ENCODE measurements at regions not wholly inside any gene's neighbourhood (a gene's known extent, or its start where the extent isn't known, plus 50 kb on each side); places are given as distances from the start of the nearest gene placed in this dataset.

DNA sequence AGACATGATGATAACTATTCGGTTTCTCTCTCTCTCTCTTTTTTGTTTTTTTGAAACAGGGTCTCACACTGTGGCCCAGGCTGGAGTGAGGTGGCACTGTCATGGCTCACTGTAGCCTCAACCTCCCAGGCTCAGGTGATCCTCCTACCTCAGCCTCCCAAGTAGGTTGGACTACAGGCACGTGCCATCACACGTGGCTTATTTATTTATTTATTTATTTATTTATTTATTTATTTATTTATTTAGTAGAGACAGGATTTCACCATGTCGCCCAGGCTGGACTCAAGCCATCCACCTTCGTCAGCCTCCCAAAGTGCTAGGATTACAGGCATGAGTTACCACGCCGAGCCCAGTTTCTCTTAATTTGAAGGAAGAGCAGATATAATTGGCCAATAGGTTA lies 427.9 kb upstream of the JAG1 start:
- DNase-seq = no peak

DNA sequence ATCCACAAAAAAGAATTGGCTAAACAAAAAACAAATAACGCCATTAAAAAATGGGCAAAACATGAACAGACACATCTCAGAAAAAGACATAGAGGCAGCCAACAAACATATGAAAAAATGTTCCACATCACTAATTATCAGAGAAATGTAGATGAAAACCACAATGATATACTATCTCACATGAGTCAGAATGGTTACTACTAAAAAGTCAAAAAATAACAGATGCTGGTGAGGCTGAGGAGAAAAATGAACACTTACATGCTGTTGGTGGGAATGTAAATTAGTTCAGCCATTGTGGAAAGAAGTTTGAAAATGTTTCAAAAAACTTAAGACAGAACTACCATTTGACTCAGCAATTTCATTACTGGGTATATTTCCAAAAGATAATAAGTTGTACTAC lies 430.1 kb upstream of the JAG1 start:
- DNase-seq = no peak

DNA sequence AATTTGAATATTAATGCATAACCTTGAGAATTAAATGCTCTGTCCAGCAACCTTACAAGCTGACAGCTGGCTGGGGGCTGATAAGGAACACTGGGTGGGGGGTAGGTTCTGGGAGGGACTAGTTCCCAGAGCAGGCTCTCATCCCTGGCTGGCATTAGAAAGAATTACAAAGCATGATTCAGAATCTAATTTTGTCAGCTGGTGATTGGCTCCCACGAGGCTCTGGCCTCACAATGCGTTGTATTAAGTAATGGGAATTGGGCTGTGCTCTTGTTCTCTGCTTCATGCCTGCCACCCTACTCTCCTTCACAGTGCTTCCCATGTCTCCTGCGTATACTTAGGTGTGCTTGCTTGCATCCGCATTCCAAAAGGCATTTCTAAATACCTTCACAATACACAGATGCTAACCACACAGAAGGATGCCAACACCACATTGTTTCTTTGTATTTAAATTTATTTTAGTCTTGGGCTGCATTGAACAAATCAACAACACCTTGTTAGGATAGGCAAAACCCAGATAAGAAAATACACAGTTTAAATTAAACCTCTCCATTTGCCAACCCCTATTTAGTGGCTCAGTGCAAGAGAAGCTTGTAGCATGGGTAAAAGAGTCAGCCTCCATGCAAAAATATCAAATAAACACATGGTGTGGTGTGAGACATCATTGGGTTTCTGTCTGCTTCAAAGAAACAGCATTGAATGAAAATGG lies 434.5 kb upstream of the JAG1 start:
- no peak for DNase-seq

DNA sequence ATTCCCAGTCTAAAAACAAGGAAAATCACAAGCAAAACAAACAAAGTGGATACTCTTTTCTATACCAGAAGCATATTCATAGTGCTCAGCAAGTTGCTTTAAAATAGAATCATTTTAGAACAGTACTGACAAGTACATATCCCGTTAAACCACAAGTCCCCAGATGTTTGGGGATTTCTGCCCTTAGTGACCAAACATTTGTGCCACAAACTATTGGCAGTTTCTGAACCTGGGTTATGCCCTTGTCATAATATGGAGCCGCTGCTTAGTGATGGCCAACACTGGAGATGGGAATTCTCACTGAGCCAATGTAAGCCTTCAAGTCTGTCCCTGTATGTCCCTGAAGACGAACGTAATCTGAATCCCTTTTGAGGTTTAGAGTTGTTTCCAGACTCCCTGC lies 436.7 kb upstream of the JAG1 start:
- DNase-seq = no peak

DNA sequence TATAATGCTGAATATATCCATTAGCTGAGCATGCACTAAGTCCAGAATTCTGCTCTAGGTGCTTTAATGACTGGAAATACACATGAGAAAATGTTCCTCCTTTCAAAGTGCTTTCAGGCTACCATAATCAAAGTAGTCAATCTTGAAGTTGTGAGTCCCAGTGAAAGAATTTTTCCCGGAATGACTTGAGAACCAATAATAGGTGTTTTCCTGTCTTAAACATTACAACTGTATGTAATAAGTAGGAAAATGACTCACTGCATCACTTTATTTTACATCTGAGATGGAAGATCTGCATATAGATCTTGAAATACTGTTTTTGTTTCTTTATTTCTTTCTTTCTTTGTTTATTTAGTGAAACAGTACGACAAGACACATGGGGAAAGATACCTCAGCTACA lies 437.4 kb upstream of the JAG1 start:
- DNase-seq = no peak

DNA sequence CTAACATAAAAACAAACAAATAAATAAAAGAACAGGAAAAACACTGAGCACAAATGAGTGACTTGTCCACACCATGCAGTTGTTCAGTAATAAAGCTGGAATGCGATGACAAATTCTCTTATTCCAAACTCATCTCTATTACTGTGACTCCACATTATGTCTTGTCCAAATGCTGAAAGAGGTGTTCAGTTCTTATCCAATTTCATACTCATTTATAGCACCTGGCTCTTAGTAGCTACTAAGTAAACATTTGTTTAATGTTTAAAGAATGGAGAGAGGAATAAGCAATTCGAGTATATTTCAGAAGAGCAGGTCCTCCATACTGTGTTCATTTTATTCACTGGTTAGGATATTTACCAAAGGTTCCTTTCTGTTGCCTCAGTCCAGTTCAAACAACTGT lies 439.0 kb upstream of the JAG1 start:
- DNase-seq = no peak

DNA sequence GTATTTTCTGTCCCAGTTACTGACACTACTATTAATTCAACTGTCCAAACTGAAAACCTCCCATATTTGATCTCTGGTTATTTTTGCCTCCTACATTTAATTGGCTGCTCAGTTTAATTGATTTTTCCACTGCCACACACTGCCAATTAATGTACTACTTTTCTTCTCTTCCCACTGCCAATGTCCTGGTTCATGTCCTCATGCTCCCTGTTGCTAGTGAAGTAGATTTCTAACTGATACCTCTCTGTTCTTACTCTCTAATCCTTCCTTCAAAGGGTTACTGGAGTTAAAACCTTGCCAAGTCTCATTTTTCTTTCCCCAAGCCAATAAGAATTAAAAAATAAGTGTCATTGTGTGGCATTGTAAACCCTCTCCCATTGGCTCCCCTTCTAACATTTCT lies 440.6 kb upstream of the JAG1 start:
- no peak for DNase-seq

DNA sequence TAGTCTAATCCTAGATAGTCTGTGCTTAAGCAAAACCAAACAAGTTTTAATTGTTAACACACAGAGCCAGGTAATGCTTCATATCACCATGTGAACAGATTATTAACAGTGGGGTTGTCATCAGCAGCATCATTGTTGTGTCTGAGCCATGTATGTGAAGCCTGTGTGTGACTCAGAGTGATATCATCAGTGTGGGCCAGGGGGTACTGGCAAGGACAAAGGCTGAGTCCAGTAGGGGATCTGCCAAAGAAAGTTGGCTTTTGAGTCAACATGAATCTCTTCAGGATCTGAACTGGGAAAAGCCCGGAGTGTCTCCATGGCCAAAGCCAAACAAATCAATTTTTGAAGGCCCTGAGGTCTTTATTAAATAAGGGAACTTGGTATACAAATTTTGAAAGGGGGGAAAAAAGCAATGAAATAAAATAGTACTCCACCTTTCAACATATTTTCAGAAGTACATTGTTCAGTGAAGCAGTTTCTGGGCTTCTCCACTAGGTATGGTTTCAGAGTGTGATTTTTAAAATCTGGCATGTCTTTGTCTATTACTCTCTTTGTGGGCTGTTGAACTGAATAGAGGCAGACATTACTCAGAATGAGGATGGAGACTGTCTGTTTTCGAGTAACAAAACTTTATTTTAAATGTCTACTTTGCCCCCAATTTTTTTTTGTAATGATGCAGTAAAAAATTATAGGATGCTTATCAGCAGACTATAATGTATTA lies 444.2 kb upstream of the JAG1 start:
- no peak for DNase-seq

DNA sequence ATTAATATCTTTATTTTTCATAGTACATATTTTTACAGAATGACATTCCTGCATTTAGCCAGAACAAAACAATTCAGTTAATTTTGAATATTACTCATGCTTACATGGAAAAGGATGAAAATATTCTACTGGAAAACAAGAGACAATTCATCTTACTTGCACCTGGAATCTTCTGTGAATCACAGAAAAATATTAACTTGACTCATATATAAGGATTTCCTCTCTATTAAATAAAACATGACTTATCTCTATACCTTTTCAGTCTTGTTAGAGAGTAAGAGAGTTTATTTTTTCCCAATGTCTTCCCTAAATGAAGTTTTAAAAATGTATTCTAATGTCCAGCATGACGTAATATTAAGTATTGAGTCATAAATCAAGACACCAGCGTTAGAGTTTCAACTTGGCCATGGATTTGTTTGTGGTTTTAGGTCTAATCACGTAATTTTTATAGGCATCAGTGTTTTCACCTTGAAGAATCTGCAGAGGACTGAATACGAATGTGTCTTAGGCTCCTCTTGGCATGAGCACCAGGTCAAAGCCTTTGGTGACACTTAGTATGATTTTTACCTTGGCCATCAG lies 445.1 kb upstream of the JAG1 start:
- DNase-seq = no peak

DNA sequence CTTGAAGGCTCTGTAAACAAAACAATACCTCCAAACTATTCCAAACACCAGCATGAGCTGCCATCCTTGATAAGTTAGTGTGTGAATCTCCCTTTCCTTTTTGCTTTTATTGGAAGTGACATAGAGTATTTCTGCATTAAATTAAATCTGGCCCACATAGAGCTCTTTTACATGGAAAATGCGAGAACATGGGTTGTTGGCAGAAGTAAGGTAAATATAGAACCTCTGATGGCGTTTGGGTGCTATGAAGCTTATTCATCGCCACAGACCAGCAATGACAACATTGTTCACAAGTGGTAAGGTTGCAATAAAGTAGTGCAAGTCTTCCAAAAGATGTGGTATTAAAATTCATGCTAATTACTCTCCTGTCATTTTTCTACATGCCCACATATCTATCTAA lies 445.8 kb upstream of the JAG1 start:
- DNase-seq = no peak

DNA sequence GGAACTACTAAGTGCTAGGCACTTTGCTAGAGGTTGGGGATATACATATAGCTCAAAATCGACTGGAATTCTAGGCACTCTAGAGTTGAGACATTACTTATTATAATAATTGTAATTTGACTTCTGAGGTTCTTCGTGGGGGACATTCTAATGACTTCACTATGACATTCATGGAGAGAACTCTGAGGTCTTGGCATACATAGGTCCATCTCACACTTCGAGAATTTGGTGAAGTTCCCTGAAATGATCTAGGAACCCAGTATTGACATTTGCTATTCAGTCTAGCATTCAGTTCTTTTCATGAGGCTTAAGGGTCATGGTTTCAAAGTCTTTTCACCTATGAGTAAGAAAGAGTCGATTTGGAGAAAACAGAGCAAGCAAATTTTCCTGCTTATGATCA lies 446.6 kb upstream of the JAG1 start:
- no peak for DNase-seq

DNA sequence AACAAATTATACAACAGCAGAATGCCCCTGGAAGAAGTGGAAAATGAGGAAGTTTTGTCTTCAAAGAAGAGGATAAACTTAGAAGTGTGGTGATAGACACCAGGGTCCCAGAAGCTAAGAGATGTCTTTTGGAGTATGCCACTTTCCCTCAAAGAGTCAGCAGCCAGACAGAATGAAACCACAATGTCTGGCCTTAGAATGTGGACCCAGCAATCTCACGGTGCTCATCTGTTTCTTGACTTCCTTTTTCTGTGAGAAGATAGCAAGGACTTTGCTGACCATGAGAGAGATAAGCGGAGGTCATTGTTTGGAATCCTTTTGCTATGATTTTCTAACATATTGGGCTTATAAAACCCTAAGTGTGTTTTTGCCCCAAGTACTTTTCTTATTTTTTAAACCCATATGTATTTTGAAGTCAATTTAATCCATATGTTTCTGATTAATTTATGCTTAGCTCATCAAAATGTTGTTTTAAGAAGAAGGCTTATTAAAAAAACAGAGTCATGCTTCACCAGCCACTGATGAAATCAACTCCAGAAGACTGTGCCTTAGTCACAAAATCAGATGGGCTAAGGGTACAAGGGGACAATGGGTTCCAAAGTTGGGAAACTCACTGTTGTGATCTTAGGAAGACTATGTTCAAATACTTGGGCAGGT lies 451.2 kb upstream of the JAG1 start:
- DNase-seq = no peak

DNA sequence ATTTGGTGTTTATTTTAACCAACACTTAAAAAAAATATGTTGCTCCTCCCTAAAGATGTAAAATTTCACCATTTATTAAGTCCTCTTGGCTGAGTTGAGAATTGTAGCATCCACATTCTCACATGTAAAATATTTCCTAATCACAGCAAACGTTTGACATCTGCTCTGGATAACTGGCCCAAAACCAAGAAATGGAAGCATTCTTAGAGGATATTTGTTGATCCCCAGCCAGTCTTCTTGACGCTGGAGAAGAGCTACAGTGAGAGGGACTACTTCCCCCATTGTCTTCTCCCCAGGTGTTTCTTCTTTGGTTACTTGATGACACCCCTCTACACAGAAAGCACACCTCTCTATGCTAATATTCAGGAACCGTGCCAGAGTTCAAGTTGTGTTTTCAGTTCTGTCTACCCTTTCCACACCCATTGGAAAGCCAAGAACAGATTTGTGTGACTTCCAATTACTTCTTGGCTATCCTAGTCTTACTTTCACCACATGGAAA lies 454.5 kb upstream of the JAG1 start:
- DNase-seq = no peak

DNA sequence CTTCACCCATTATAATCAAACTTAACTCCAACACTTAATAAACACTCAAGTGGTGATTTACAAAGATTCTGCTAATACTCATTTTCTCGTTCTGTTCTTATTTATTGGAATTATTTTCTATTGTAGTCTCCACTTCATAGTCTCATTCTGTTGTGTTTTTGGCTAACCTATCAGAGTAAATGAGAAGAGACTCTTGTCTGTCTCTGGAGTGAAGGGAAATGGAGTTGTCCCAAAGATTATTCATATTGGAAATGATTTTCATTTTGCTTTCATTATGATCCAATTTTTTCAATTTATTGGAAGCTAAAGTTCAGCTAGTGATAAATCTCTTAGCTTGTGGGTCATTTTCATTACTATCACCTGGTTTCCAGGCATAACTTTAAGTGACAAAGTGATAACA lies 454.9 kb upstream of the JAG1 start:
- no peak for DNase-seq

DNA sequence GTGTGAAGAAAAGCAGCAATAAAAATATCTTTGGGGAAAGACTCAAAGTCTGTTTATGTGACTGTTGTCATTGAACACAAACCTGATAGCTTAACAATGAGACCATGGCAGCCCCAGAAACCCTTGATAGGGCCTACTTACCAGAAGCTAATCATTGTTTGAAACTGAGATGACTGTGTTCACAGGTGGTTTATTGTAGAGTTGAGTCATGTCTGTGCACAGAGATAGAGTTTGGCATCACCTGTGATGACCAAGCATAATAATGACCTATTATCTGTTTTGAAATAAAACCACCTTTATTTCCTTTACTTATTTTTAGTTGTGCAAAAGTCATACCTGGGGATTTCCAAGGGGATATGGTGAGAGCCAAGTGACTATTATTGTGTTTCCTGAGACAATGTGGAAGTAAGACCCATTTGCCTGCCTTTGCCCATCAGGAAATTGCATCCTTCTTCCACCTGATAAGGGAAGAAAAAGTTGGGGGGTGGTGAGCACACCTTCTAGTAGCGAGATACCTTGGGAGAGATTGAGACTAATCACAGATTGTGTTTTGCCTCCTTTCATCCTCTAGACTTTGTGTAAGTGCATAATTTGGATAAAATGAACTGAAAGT lies 456.9 kb upstream of the JAG1 start:
- DNase-seq = no peak

DNA sequence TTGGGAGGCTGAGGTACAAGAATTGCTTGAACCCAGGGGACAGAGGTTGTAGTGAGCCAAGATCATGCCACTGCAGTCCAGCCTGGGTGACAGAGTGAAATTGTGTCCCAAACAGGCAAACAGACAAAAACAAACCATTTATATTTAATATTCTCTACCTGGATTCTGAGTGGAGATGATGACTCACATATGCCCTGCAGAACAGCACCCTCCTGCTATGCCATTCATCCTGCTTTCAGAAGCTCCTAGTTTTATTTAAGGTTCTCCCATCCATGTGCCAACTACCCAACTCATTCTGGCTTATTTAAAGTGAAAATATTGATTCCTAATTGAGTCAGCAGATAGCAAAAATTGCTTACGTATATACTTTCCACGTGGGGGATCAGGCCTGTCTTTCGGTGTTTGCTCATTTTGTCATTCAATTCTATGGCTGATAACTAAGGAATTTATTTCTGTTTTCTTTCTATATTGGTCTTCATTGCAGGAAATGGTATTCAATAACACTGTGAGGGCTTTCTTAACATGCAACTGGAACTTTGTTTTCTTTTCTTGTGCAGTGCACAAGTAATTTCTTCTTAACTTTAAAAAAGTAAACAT lies 459.1 kb upstream of the JAG1 start:
- no peak for DNase-seq

DNA sequence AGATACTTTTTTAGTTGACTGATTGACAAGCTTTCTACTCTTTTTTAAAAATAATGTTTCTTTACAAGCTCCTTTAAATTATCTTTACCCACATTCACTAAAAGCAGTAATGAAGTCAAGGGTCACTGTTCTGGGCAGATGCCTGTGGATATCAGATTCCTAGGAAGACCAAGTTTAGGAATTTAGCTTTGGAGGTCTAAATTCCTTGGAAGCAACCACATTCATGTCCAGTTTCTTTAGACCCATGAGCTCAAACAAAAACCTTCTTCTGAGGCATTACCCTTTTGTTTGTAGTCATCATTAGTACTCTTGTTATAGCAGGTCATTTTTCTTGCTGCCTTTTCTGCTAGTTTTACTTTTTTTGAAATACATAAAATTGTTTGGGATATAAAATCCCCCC lies 462.9 kb upstream of the JAG1 start:
- no peak for DNase-seq

DNA sequence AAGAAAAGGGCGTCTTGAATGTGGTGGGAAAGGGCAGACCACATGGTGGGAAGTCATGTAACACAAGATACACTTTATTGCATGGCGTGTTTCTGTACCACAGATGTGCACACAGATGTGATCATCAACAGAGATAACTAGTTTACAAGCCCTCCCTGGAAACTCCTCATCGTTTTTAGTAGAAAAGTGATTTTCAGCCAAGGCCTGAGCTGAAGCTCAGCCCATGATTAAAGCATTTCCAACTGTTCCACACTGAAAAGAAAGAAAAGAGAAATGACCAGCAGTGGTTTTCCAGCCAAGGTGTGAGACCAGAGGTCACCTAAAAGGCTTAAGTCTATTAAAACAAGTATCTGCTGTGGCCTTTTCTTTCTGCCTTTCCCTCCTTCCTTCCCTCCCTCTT lies 463.9 kb upstream of the JAG1 start:
- no peak for DNase-seq

DNA sequence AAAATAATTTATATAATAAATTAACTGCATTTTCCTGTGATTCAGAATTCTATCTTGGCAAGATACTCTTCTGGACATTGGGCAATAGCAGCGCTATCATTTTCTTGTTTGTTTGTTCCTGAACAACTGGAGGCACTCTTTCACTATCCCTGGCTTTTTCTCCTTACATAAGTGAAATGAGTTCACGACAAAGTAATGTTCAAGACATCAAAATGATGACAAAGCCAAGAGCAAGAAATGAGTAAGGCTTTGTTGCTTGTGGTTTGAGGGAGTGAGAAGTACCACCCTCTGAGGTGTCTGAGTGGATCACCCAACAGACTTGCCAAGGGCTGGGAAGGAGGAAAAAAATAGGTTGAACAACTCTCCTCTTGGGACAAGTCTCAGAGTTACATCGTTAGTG lies 466.6 kb upstream of the JAG1 start:
- no peak for DNase-seq

DNA sequence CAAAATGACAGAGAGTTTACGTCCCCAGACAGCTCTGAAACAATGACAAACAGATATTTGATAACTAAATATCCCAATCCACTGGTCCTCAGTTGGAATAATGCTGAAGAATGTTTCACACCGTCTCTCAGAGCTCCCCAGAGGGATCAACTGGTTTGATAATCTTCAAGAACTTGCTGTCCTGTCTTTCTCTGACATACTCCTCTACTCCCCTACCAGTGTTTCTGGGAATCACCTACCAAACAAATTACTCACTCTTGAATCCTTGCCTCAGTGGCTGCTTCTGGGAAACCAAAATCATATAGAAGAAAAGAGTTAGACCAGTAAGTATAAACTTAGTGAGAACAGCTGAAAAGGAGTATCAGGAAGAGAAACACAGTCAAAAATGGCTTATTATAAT lies 469.7 kb upstream of the JAG1 start:
- no peak for DNase-seq

DNA sequence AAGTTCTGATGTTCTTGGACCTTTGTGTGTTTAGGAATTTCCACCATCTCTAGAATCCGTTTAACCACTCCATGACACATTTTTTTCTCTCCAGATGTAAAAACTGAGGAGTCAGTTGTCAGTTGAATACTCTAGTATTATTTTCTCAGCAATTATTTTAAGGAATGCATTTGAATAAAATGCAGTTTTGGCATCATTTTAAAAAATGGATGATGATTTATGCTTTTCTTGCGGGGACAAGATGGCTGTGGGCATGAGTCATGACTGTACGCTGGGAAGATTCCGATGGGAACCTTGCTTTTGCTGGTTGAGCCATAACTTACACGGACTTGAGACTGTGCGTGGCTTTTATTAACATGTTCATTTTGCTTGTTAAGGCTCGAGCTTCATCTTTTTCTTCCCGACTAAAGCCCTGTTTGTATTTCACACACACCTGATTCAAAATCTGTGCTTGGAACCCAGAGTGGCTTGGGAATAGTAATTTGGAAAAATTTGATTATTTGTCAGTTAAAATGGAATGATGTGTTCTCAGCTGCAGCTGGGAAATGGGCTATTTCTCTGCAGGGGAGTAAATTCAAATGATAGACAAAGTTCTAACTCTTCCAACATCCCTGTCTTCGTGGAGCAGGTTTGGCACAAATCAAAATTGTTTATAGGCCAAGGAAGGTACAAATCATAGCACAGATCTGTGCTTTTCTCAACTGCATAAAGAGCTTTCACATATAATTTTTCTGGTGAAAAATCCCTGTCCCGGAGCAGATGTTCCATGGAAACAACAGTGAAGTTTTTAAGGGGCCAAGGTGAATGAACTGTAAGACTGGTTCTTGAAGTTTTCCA lies 470.5 kb upstream of the JAG1 start:
- no peak for DNase-seq

DNA sequence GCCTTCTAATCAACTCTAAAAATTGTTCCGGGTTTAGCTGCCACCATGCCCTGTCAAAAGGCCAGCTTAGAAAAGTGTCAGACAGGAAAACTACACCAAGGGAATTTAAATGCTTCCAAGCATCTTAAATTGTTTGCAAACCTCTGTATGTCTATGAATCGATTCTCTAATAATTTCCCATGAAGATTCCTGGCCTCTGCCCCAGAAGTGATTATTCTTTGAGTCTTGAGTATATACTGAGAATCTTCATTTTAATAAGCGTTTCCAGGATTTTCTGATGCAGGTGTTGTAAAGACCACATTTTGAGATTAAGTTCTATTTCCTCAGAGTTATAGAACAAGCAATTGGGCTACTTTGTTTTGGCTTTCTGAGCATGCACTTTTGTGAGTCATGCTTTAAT lies 471.8 kb upstream of the JAG1 start:
- DNase-seq = no peak

Data from activated CD4-positive, alpha-beta T cell treated with anti-CD3 and anti-CD28 coated beads, Interleukin-2, amount 50 U/mL, for 16 hours (primary cell).